ENCODE measurements at regions not wholly inside any gene's neighbourhood (a gene's known extent, or its start where the extent isn't known, plus 50 kb on each side); places are given as distances from the start of the nearest gene placed in this dataset.
A peak's percentile ranks its signal among the peaks of the same experiment; 100 is the strongest.

DNA sequence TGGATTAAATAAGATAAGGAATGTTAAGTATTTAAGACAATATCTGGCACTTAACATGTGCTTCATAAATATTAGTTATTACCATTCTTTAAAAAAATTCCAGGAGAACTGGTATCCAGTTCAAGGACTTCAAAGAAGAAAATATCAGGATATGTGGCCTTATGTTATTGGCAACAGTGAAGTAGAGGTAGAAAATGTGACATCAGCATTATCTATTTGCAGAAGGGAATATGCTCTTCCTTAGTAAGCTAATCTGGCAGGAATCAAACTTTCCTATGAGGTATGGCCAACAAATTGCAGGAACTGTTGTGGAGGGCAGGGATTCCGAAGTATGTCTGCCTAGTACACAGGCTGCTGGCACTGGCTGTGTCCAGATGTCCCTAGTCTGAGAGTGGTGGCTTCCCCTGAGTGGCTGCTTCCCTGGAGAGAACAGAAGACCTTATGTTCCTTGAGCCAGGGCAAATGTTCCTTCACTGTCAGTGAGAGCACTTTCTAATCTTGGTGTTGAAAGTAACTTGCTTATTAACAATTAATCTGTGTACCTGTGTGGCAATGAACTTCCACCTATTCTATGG, 351.7 kb upstream of the THRB start:
- DNase-seq, result peak; percentile 39 to 73

GRCh38 chr3:24850245-24850644, 355.6 kb upstream of the THRB start:
- DNase-seq, result no peak

GRCh38 chr3:24853685-24854490, 359.2 kb upstream of the THRB start:
- peak; percentile 24 to 80 for DNase-seq

DNA sequence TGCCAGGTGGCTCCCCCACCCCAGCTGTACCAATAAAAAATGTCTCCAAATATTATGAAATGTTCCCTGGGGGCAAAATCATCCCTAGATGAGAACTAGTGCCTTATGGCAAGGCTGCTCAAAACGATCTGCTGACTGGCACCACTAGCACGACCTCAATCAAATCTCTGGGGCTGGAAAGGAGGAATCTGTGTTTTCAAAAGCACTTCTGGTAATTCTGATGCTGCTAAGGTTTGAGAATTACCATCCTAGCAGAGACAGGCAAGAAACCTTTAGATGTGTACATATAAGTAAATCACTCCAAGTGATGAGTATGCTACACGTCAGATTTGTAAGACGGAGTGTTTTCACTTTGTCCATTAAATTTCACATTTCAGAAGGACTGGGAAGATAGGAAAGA, 360.1 kb upstream of the THRB start:
- DNase-seq, result peak; percentile 36 to 71

DNA sequence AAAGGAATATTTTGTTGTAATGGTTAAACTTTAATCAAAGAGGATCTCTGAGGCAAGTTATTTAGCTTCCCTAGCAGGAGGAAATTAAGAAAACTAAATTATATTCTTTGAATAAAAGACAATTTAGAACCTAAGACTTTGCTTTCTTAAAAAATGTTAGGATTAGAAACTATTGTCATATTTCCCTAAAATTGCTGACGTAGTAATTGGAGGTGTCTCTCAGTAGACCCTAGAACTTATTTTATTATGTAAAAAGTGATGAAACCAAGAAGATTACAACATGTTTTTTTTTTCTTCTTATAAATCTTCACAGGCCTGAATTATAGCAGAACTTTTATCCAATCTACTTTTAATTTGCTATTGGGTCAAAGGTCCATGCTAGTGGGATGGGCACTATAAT, 363.3 kb upstream of the THRB start:
- DNase-seq, result no peak

- DNase-seq, result no peak
These were observed 368.6 kb upstream of the THRB start for GRCh38 chr3:24863215-24863614.

DNA sequence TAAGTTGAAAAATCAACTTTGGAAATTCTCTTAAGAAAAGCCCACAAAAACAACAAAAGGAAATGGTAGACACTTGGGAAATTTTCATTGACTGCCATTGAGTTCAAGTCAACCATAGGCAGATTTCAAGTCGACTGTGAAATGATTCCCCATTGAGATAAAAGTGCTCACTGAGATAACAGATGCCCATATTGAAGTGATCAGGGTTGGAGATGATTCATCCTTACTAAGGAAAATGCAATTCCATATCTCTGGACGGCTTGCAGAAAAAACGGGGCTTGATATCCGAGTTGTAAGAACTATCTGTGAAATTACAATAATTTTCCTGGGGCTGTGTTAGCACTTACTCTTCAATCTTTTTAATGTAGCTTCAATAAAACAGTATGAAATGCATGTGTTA, 373.1 kb upstream of the THRB start:
- DNase-seq, result no peak

DNA sequence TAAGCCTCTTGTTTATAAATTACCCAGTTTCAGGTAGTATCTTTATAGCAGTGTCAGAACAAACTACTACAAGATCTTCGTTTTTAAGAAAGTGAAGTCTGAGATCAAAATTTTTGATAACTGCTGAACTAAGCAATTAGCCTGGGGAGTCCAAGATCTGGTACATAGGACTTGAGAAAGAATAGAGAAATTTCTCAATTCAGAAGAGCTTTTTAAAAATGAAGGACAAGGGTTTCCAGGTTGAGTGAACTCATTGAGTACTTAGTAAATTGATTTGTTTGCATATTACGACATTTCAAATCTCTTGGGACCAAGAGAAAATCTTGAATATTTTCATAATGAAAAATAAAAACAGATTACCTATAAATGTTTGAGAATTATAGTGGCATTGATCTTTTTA, 386.6 kb upstream of the THRB start:
- DNase-seq, result no peak

DNA sequence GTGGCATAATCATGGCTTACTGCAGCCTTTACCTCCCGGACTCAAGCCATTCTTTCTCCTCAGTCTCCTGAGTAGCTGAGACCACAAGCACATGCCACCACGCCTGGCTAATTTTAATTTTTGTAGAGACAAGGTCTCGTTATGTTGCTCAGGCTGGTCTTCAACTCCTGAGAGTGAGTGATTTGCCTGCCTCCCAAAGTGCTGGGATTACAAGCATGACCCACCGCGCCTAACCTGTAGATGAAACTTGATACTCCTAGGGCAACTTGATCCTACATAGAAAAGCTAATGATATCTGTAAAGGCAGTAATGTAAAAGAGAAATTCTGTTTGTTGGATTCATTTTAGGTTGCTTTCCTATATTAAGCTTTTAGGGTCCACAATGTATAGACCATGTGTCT, 391.9 kb upstream of the THRB start:
- DNase-seq, result peak in 1 of 2 experiments; percentile 42

DNA sequence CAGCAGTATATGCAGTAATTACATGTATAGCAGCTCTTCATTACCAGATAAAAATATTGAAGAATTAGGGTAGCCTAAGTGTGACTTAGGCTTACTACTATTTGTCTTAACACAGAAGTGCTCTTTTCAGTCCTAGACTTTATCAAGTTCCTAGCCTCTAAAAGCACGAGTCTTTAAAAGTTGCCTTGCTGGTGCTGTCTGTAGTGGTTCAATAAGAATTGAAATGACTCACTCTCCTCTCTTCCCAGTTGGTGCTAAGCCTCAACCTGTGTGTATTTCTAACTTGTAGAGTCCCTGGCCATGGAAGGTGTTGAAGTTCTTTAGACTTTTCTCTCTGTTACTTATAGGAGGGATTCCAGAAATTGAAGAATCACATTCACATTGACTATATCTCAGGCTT, 395.4 kb upstream of the THRB start:
- no peak for DNase-seq

DNA sequence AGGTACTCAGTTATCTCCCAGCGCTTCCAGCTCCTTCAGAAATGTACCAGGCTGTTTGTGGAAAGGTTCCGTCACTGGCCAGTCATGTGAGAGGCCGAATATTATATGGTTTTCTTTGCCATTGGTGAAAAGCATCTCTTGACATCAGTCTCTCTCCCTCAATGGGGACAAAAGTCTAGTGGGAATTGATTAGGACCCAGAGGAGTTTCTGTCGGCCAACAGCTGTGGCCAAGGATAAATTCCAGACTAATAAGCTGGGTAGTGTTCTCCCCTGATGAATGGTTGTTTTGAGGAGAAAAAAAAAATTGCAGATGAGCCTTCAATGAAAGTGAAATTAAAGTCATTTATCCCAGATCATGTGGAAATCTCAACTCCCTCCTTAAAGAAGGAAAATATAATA, 404.7 kb upstream of the THRB start:
- no peak for DNase-seq

GRCh38 chr3:24899901-24900603, 405.4 kb upstream of the THRB start:
- no peak for DNase-seq

DNA sequence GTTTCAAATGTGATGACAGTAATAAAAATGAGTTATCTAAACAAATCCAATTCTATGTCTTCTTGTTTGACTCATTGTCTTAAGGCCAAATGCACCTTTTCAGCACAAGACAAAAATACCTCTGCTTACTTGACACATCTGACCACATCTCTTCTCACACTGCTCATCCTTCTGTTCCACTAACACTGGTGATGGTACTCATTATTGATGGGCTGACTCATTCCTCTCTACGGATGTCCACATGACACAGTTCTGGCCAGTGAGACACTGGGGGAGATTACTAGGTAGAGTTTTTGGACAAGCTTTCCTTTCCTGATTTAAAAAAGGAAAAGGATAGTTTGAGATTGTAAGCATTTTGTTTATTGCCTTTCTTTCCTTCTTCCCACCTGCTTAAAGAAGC, 410.6 kb upstream of the THRB start:
- no peak for DNase-seq

DNA sequence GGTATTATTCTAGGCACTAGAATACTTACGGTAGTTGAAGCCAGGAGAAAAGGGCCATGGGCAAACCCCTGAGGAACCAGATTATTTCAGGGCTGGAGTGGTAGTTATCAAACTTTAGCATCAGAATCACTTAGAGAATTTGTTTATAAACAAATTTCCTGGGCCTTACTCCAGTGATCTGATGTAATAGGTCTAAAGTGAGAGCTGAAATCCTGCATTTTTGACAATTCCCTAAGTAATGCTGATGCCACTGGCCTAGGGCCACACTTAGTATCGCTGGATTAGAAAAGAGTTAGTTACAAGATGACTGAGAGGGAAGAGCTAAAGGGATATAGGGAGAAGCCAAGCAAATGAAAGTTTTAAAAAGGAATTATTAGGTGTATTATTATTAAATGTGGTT, 412.5 kb upstream of the THRB start:
- DNase-seq, result no peak

DNA sequence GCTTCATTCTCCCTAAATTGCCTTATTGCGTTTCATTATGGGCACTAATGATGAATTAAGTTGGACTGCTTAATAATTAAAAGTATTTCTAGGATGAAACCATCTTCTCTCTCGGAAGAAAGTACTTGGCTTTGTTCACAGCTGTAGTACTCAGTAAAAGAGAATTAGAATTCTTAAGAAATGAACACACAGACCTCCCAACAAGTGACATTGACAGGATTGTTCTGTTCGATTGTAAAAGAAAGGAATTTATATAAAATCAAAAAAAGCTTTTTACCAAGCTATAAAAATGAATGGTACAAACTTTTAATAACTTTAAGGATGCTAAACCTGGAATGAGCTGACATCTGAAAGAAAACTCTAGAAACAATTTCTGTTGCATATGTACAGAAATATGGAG, 416.4 kb upstream of the THRB start:
- no peak for DNase-seq

DNA sequence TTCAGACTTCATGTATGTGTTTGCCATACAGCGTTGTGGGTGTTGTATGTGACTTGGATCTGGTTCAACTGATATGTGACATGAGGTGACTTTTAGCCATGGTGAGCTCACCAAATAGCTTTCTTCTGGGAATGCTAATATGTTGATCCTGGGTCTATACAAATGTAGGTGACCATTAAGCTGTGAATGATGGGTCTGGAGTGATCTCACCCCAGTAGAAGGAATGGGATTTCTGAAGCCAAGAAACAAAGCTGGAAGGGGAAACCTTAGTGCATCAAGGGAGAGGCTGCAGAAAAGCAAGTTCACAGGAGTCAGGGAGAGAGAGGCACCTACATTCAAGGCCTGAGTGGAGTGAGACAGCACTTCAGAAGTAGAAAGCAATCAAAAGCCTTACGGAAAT, 421.0 kb upstream of the THRB start:
- no peak for DNase-seq

DNA sequence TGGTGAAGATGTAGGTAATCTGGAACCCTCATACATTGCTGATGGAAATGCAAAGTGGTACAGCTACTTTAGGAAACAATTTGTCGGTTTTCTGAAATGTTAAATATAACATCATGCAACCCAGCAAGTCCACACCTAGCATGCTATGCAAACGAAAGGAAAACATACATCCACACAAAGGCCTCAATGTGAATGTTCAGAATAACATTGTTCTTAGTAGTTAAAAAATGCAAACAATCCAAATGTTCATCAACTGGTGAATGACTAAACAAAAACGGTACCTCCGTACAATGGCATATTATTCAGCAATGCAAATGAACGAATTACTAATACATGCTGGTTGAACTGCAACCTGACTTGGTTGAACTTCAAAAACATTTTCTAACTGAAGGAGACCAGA, 423.3 kb upstream of the THRB start:
- no peak for DNase-seq

- no peak for DNase-seq
These were observed 428.9 kb upstream of the THRB start for GRCh38 chr3:24923570-24923969.

DNA sequence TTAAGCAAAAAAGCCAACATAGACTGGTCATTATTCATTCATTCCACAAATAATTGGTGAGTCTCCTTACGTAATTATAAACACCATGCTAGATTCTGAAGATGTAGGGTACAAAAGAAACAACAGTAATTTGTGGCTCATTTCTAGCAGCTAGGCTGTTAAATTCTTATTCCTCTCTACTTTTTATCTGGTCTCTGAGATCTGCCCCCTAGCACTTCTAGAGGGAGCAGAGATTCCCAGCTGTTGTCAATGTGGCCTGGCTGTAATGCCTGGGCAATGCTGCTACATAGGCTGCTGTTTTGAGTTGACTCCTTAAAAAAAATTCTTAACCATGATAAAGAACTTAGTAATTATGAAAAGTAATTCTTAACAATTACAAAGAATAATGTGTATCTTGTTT, 434.9 kb upstream of the THRB start:
- DNase-seq, result no peak

DNA sequence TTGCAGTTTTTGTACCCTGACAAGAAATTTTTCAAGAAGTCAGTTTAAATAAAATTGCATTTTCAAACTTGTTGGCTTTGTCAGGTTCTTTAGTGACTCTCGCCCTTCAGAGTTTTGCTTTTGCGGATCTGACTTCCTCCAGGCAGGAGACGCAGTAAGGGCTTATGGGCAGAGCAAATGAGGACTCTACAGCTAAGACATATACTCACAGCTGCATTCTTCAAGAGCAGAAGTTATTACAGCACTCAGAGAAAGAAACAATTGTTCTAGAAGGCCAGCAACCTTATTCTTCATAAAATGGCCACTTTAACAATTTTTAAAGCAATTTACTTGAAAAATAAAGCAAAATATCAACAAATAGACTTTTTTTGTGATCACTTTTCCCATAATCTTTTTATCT, 438.8 kb upstream of the THRB start:
- no peak for DNase-seq

- DNase-seq, result no peak
These were observed 441.9 kb upstream of the THRB start for GRCh38 chr3:24936574-24936973.

DNA sequence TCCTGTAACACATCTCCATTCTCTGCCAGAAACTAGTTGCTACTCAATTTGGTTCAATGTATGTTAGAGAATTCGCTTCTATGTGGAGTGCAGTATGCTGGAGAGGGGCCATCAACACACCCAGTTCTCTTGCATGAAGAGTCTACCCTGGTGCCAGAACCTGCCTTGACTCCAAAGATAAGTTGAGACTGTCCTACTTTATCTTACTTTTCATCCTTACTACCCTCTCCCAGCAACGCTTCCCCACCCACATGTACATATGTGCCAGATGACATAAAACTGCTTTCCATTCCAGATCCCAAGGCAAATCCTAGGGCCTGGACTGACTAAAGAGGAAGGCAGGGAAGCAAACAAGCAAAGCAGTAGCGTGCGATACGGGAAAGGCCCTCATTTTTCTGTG, 442.6 kb upstream of the THRB start:
- DNase-seq, result no peak

DNA sequence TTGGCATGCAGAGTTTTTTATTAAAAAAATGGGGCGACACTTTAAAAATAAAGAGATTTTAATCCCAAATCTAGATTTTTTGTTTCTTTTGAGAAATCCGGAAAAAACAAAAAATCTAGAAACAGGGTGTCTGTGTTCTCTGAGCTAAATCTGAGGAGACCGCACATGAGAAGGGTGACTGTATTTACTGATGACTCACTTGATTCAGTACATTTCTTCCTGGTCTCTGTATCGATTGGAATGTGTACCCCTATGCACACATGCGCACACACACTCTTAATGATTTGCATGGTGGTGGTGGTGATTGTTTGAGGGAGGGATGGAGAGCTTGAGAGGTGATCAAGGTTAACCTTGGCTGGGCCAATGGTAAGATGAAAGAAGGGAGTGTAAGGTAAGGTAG, 443.1 kb upstream of the THRB start:
- DNase-seq, result no peak

- no peak for DNase-seq
These were observed 449.3 kb upstream of the THRB start for GRCh38 chr3:24943961-24944360.
